SK-N-DZ (cell line): ENCODE measurements at regions not wholly inside any gene's neighbourhood (a gene's known extent, or its start where the extent isn't known, plus 50 kb on each side); places are given as distances from the start of the nearest gene placed in this dataset.

Source experiments
- DNase-seq: peaks from one replicate; pipeline ENCODE4 v3.0.0-alpha.2; 2015; ENCODE audit warnings: low spot score

GRCh38 chr9:23426144-23426543, 399.9 kb downstream of the ELAVL2 start:
- no peak for DNase-seq

- no peak for DNase-seq
Observed at GRCh38 chr9:23431459-23431858, 394.6 kb downstream of the ELAVL2 start.

DNA sequence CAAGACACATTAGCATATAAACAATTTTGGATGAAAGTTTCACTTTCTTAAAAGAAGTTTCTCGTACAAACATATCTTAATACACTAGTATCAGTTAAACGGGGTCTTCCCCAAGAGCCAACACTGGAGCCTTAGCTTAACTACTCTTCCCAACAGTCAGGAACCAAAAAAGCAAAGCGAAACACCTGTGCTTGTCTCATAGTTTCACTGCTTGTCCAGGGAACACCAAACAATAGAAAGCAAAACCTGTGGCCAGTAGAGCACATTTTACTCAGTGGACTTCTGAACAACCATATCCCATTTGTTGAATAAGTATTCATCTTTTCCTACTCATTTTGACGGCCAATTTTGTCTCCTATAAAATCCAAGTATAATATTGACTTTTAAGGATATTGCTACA, 391.4 kb downstream of the ELAVL2 start:
- no peak for DNase-seq

DNA sequence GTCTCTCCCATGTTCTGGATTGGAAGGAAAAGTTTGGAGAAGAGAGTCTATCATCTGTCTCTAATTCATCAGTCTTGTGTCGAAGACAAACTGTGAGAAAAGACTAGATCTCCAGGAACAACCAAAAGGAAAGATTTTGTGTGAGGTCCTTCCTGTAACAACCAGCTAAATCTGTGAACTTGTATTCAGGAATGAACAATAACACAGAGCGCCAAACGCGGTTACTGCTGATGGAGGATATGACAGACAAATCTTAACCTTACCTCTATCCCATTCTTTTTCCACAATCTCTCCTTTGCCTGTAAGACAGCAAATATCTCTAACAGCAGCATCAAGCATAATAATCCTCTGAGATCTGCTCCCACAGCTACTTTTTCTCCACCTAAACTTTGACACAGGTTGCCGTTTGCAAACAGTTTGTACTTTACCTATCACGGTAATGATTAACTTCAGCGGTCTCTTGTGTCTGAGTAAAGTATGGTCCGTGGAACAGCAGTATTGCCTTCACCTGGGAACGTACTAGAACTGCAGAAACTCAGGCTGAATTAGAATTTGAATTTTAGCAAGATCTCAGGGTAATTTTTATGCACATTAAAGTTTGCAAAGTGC, 387.6 kb downstream of the ELAVL2 start:
- DNase-seq: no peak

- DNase-seq: no peak
Observed at GRCh38 chr9:23441275-23441674, 384.8 kb downstream of the ELAVL2 start.

GRCh38 chr9:23444658-23445057, 381.4 kb downstream of the ELAVL2 start:
- DNase-seq: no peak

DNA sequence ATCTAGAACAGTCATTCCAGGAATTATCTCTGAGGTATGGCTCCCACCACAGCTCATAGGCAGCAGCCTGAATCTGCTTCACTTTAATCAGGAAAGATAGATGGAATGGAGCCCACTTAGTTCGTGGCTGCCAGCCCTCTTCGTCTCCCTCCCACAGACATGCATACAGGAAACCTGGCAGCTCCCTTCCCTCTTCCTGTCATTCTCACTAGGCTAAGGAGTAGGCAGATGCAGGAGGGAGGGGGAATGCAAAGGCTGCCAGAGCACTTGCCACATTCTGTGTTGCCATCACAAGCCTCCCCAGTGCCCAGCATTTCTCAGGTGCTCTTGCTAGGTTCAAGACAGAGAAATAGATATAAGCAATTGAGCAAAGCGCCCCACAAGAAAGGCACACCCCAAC, 378.9 kb downstream of the ELAVL2 start:
- DNase-seq: no peak

DNA sequence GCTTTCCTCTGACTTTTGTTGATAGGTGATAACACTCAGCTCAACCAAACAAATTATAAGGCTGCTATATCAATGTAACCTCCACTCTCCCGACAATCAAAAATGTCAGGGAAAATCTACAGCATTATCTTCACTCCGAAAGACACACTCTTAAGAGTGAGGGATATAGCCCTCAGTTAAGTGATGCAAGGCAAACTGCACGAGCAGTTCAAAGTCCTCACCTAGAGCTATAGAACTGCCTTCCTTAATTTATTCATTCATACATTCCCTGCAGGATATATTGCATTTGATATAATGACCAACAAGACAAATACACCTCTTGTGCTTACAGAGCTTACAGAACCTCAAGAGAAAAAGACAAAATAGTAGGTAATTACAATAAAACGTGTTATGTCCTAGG, 378.1 kb downstream of the ELAVL2 start:
- no peak for DNase-seq

GRCh38 chr9:23451802-23452418, 374.1 kb downstream of the ELAVL2 start:
- no peak for DNase-seq

DNA sequence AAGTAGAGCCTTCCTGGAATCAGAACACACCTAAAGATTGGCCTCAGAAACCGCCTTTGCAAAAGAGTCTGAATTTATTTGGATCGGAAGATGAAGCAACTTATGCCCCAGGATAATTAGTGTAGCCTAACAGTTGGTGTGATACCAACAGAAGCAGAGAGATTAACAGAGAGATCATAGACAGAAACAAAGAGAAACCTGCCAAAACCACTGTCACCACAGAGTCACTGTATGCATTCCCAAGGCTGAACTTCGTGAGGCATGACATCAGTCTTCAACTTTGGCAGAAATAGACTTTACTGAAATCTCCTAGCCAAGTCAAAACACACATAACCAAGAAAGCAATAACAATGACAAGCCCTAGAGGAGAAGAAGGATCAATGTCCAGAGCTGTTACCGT, 361.8 kb downstream of the ELAVL2 start:
- DNase-seq: no peak

- no peak for DNase-seq
Observed at GRCh38 chr9:23467276-23467675, 358.8 kb downstream of the ELAVL2 start.

DNA sequence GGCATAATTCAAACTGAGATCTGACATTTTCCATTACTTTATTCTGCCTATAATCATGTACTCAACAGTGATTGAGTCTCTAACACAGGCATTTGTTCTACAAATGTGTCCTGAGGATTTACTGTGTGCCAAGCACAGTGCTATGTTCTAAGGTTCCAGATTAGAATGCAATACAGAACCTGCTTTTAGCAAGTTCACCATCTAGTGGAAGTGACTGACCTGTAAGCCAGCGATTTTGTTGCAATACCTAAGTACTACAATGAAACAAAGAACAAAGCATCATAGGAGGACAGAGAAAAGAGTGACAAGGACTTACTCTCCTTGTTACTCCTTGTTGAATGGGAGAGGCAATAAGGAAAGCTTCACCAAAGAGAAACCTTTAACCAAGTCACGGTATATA, 348.1 kb downstream of the ELAVL2 start:
- DNase-seq: no peak

- no peak for DNase-seq
Observed at GRCh38 chr9:23483566-23483965, 342.5 kb downstream of the ELAVL2 start.

DNA sequence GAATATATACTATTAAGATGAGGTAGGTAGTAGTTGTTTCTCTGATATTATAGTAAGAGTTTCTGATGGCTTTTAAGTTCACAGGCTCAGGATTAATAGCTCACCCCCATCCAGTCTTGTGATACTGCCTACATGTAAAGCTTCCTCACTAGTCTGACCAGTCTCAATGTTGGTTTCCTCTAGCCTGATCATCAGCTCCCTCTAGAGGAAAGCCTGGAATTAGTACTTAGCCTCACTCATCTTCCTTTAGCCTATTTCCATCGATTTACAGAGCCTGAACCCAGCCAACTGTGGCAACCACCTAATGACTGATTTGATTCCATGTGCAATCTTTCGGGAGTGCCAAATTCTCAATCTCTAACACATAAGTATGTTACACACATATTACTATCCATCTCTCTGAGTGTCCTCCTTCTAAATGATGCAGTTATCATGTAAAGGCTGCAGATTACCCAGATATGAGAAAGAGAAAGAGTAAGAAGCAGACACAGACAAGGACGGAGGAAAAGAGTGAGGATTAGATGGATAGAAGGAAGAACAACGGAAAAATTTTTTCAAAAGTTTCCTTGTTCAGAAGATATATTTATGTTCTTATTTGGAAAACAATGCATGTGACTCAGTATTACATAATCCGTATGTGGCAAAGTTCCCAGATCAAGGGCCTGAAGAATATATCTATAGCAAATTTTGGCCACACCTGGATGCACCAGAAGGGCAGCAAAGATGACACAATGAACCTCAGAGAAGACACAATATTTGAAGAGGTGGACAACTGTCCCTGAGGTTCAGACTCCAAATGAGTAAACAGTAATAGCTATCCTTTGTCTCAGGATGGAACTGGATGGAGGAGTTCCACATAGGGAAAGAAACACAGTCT, 333.7 kb downstream of the ELAVL2 start:
- DNase-seq: peak; percentile 21

GRCh38 chr9:23493219-23493618, 332.8 kb downstream of the ELAVL2 start:
- no peak for DNase-seq

DNA sequence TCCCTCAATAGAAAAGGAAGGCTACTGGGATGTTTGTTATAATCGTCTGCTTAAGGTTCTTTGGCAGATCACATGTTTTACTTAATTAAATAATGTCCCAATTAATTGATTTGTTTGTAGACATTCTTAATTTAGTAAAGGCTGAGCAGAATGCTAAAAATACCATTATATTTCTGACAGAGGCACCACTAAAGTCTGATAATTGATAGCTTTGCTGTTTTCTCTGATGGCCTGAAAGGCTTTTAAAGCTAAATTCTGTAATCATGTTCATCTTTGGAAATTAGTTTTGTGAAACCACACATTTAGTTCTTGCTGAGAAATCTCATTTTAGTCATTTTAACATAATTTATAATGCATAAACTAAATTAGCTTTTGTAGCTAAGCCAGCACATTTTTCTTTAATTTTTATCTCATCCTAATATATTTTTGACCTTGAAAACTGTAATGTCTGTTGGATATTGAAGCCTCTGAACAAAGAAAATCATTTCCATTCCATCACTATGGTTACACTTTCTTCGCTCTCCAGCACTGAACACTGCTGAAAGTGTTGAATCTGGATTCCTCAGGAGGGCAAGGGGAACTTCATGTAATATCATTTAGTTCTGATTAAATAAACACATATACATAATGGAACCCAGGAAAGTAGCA, 329.4 kb downstream of the ELAVL2 start:
- no peak for DNase-seq

DNA sequence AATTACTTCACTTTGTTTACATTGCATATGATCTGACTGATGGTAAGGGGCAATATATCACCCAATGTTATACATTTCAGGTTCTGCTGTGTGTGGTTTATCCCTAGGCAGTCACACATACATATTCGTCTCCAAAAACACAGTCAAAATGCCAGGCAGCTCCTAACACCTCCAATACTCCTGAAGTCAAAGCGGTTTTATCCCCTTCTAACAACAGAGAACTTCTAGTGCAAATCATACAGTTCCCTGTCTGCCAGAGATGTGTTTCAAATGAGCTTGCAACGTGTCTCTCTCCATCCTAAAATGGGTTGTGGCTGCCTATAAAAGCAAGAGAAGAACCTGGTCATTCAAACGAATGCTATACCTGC, 328.9 kb downstream of the ELAVL2 start:
- no peak for DNase-seq

GRCh38 chr9:23502004-23502403, 324.0 kb downstream of the ELAVL2 start:
- DNase-seq: no peak

DNA sequence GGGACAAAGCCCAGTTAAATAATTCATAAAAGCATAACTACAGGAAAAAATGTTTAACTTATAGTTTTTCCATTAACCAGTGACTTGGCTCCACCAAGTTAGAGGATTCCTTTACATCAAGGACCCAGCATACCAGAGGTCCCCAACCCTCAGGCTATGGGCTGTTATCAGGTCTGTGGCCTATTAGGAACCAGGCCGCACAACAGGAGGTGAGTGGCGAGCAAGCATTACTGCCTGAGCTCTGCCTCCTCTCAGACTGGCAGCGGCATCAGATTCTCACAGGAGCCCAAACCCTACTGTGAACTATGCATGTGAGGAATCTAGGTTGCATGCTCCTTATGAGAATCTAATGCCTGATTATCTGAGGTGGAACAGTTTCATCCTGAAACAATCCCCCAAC, 303.1 kb downstream of the ELAVL2 start:
- DNase-seq: no peak

GRCh38 chr9:23524607-23525155, 301.4 kb downstream of the ELAVL2 start:
- no peak for DNase-seq

- no peak for DNase-seq
Observed at GRCh38 chr9:23526806-23527205, 299.2 kb downstream of the ELAVL2 start.

- peak; percentile 7 for DNase-seq
Observed at GRCh38 chr9:23532282-23532681, 293.8 kb downstream of the ELAVL2 start.
